ENCODE measurements at regions not wholly inside any gene's neighbourhood (a gene's known extent, or its start where the extent isn't known, plus 50 kb on each side); places are given as distances from the start of the nearest gene placed in this dataset.

DNA sequence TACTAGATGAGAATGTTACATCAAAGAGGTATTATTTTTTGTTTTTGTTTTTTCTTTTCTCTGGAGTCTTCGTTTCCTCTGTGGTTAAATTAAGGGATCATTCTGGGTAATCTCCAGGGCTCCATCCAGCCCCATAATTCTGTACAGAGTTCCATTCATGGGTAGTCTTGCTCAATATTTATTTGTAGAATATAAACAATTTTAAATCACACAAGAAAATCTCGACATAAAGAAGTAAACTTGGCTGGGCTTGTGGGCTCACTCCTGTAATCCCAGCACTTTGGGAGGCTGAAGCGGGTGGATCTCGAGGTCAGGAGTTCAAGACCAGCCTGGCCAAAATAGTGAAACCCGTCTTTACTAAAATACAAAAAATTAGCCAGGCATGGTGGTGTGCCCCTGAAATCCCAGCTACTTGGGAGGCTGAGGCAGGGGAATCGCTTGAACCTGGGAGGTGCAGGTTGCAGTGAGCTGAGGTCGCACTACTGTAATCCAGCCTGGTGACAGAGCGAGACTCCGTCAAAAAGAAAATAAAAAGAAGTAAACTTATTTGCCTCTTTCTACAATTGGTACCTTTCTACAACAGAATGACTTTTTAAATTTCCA is 166.8 kb upstream of the TGFBR2 start (continued):
- TF ChIP-seq, protein P1, sequence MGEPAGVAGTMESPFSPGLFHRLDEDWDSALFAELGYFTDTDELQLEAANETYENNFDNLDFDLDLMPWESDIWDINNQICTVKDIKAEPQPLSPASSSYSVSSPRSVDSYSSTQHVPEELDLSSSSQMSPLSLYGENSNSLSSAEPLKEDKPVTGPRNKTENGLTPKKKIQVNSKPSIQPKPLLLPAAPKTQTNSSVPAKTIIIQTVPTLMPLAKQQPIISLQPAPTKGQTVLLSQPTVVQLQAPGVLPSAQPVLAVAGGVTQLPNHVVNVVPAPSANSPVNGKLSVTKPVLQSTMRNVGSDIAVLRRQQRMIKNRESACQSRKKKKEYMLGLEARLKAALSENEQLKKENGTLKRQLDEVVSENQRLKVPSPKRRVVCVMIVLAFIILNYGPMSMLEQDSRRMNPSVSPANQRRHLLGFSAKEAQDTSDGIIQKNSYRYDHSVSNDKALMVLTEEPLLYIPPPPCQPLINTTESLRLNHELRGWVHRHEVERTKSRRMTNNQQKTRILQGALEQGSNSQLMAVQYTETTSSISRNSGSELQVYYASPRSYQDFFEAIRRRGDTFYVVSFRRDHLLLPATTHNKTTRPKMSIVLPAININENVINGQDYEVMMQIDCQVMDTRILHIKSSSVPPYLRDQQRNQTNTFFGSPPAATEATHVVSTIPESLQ (CRISPR knock-in tag; IDR thresholded peaks at IDR 0.05) = no peak
- no peak for TF ChIP-seq TCF7 (CRISPR knock-in tag; IDR thresholded peaks at IDR 0.05; ENCODE audit: low read depth)
- TF ChIP-seq SMAD4 (CRISPR knock-in tag; IDR thresholded peaks at IDR 0.05) = no peak
- no peak for TF ChIP-seq JUN (CRISPR knock-in tag; IDR thresholded peaks at IDR 0.05)

DNA sequence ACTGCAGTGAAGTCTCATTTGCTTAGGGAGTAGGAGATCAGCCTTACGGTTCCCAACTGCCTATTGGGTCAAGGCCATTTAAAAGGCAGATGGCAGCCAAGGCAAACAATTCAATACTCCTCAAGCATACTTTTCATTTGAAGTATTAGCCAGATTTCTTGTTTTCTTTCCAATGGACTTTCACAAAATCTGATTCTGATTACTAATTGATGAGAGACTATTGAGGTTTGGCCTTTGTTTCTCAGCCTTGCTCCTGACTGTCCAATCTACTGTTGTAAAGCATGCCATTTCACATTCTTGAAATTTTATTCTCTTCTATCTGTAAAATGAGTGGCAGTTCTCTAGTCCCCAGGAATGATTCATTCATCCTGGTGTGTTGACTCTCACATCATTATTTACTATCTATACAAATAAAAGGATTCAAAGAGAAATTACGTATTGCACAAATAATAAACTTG is 166.2 kb upstream of the TGFBR2 start:
- TF ChIP-seq NFATC4 (CRISPR knock-in tag; IDR thresholded peaks at IDR 0.05) (no peak), HMGA2 (CRISPR knock-in tag; IDR thresholded peaks at IDR 0.05) (no peak), CREB1 (CRISPR knock-in tag; IDR thresholded peaks at IDR 0.05) (no peak), SMAD4 (CRISPR knock-in tag; IDR thresholded peaks at IDR 0.05) (no peak), ZNF396 (CRISPR knock-in tag; IDR thresholded peaks at IDR 0.05; ENCODE audit: borderline replicate concordance) (no peak), OVOL2 (CRISPR knock-in tag; IDR thresholded peaks at IDR 0.05; ENCODE audit: borderline replicate concordance) (no peak), FOXJ3 (CRISPR knock-in tag; IDR thresholded peaks at IDR 0.05; ENCODE audit: borderline replicate concordance) (no peak), NFE2L1 (CRISPR knock-in tag; IDR thresholded peaks at IDR 0.05) (no peak), EMX1 (CRISPR knock-in tag; IDR thresholded peaks at IDR 0.05) (no peak), ZNF138 (CRISPR knock-in tag; conservative IDR thresholded peaks at IDR 0.05) (no peak), SP1 (CRISPR knock-in tag; conservative IDR thresholded peaks at IDR 0.05) (no peak), NR3C1 (CRISPR knock-in tag; conservative IDR thresholded peaks at IDR 0.05; ENCODE audit: low read depth) (no peak), ZNF423 (CRISPR knock-in tag; IDR thresholded peaks at IDR 0.05) (no peak)
- TF ChIP-seq, protein P2, sequence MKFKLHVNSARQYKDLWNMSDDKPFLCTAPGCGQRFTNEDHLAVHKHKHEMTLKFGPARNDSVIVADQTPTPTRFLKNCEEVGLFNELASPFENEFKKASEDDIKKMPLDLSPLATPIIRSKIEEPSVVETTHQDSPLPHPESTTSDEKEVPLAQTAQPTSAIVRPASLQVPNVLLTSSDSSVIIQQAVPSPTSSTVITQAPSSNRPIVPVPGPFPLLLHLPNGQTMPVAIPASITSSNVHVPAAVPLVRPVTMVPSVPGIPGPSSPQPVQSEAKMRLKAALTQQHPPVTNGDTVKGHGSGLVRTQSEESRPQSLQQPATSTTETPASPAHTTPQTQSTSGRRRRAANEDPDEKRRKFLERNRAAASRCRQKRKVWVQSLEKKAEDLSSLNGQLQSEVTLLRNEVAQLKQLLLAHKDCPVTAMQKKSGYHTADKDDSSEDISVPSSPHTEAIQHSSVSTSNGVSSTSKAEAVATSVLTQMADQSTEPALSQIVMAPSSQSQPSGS (CRISPR knock-in tag; IDR thresholded peaks at IDR 0.05; ENCODE audit: borderline replicate concordance, low read depth) = no peak
- TF ChIP-seq, protein P3, sequence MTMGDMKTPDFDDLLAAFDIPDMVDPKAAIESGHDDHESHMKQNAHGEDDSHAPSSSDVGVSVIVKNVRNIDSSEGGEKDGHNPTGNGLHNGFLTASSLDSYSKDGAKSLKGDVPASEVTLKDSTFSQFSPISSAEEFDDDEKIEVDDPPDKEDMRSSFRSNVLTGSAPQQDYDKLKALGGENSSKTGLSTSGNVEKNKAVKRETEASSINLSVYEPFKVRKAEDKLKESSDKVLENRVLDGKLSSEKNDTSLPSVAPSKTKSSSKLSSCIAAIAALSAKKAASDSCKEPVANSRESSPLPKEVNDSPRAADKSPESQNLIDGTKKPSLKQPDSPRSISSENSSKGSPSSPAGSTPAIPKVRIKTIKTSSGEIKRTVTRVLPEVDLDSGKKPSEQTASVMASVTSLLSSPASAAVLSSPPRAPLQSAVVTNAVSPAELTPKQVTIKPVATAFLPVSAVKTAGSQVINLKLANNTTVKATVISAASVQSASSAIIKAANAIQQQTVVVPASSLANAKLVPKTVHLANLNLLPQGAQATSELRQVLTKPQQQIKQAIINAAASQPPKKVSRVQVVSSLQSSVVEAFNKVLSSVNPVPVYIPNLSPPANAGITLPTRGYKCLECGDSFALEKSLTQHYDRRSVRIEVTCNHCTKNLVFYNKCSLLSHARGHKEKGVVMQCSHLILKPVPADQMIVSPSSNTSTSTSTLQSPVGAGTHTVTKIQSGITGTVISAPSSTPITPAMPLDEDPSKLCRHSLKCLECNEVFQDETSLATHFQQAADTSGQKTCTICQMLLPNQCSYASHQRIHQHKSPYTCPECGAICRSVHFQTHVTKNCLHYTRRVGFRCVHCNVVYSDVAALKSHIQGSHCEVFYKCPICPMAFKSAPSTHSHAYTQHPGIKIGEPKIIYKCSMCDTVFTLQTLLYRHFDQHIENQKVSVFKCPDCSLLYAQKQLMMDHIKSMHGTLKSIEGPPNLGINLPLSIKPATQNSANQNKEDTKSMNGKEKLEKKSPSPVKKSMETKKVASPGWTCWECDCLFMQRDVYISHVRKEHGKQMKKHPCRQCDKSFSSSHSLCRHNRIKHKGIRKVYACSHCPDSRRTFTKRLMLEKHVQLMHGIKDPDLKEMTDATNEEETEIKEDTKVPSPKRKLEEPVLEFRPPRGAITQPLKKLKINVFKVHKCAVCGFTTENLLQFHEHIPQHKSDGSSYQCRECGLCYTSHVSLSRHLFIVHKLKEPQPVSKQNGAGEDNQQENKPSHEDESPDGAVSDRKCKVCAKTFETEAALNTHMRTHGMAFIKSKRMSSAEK (CRISPR knock-in tag; IDR thresholded peaks at IDR 0.05; ENCODE audit: borderline replicate concordance) = no peak
- TF ChIP-seq, protein P4, sequence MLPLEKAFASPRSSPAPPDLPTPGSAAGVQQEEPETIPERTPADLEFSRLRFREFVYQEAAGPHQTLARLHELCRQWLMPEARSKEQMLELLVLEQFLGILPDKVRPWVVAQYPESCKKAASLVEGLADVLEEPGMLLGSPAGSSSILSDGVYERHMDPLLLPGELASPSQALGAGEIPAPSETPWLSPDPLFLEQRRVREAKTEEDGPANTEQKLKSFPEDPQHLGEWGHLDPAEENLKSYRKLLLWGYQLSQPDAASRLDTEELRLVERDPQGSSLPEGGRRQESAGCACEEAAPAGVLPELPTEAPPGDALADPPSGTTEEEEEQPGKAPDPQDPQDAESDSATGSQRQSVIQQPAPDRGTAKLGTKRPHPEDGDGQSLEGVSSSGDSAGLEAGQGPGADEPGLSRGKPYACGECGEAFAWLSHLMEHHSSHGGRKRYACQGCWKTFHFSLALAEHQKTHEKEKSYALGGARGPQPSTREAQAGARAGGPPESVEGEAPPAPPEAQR (CRISPR knock-in tag; IDR thresholded peaks at IDR 0.05) = no peak
- POLR2A ChIA-PET = no interaction called here
- CTCF ChIA-PET = no interaction called here
- Mint-ChIP-seq H3K27ac (no peak overlapping the region), H3K4me1 (peaks cover 42% of the 10 kb centered on the region), H3K4me3 (no peak overlapping the region), H3K9me3 (no peaks in the 10 kb centered on the region), H3K27me3 (ENCODE audit: low read depth) (no peaks in the 10 kb centered on the region; the same call in 1 of the 2 replicates), H3K36me3 (no peaks in the 10 kb centered on the region)
- no peak for DNase-seq (ENCODE audit: low spot score)
- no peak for ATAC-seq
